CD8-positive, alpha-beta memory T cell (primary cell): ENCODE measurements at regions not wholly inside any gene's neighbourhood (a gene's known extent, or its start where the extent isn't known, plus 50 kb on each side); places are given as distances from the start of the nearest gene placed in this dataset.

Source experiments
- CTCF ChIA-PET: fragments of 350-600 bp; sonication (Branson Sonifier 250); formaldehyde crosslinking; loops from one replicate; lab custom pipeline; 2021; ENCODE audit warnings: antibody characterized with exemption; lab: Charles Lee
- POLR2A ChIA-PET: fragments of 350-600 bp; sonication (Branson Sonifier 250); formaldehyde crosslinking; loops from one replicate; lab custom pipeline; 2021; ENCODE audit warnings: antibody characterized with exemption; lab: Charles Lee
- DNase-seq, 5 donors: peaks; one replicate each; pipeline versions ENCODE4 v3.0.0 to v3.0.0-alpha.2; 2020 to 2022; ENCODE audit warnings: mixed read lengths in 1 of 5
- H3K27ac ChIP-seq: one replicate; pipeline ENCODE4 v1.7.0; 2013; ENCODE audit warnings: low read depth, mild to moderate bottlenecking, low read length, moderate library complexity
- H3K27me3 ChIP-seq: 2 replicates; pipeline ENCODE4 v1.7.0; 2013; ENCODE audit warnings: low read length, mild to moderate bottlenecking; ENCODE audit not compliant: insufficient read depth, poor library complexity, severe bottlenecking
- H3K36me3 ChIP-seq: 2 replicates; pipeline ENCODE4 v1.7.0; 2013; ENCODE audit warnings: mild to moderate bottlenecking, low read length, moderate library complexity; ENCODE audit not compliant: insufficient read depth
- H3K4me1 ChIP-seq: 2 replicates; pipeline ENCODE4 v1.7.0; 2013; ENCODE audit warnings: mild to moderate bottlenecking, low read length, moderate library complexity; ENCODE audit not compliant: insufficient read depth
- H3K4me3 ChIP-seq: 2 replicates; pipeline ENCODE4 v1.7.0; 2013; ENCODE audit warnings: mild to moderate bottlenecking, low read length
- H3K9me3 ChIP-seq: 2 replicates; pipeline ENCODE4 v1.7.0; 2013; ENCODE audit warnings: mild to moderate bottlenecking, low read length
- H3K27ac Mint-ChIP-seq, 8 donors: one replicate each; pipeline ENCODE4 v1.8.0; 2020 to 2021; ENCODE audit warnings: mixed read lengths in 8 of 8, mild to moderate bottlenecking in 6 of 8, inconsistent platforms in 3 of 8, moderate library complexity in 3 of 8
- H3K27me3 Mint-ChIP-seq, 2 donors: one replicate each; pipeline ENCODE4 v1.8.0; 2020 to 2021; ENCODE audit warnings: mixed read lengths in 2 of 2, mild to moderate bottlenecking in 1 of 2, moderate library complexity in 1 of 2
- H3K36me3 Mint-ChIP-seq, 3 donors: one replicate each; pipeline ENCODE4 v1.8.0; 2020 to 2021; ENCODE audit warnings: mixed read lengths in 3 of 3, inconsistent platforms in 1 of 3, mild to moderate bottlenecking in 1 of 3
- H3K4me1 Mint-ChIP-seq, 3 donors: one replicate each; pipeline ENCODE4 v1.8.0; 2020 to 2021; ENCODE audit warnings: mixed read lengths in 3 of 3, inconsistent platforms in 1 of 3, mild to moderate bottlenecking in 1 of 3
- H3K4me3 Mint-ChIP-seq, 7 donors: one replicate each; pipeline ENCODE4 v1.8.0; 2020 to 2021; ENCODE audit warnings: mixed read lengths in 7 of 7, mild to moderate bottlenecking in 6 of 7, moderate library complexity in 4 of 7, inconsistent platforms in 2 of 7
- H3K9me3 Mint-ChIP-seq, 5 donors: one replicate each; pipeline ENCODE4 v1.8.0; 2020 to 2022; ENCODE audit warnings: mixed read lengths in 5 of 5, mild to moderate bottlenecking in 3 of 5, moderate library complexity in 2 of 5, inconsistent platforms in 1 of 5

DNA sequence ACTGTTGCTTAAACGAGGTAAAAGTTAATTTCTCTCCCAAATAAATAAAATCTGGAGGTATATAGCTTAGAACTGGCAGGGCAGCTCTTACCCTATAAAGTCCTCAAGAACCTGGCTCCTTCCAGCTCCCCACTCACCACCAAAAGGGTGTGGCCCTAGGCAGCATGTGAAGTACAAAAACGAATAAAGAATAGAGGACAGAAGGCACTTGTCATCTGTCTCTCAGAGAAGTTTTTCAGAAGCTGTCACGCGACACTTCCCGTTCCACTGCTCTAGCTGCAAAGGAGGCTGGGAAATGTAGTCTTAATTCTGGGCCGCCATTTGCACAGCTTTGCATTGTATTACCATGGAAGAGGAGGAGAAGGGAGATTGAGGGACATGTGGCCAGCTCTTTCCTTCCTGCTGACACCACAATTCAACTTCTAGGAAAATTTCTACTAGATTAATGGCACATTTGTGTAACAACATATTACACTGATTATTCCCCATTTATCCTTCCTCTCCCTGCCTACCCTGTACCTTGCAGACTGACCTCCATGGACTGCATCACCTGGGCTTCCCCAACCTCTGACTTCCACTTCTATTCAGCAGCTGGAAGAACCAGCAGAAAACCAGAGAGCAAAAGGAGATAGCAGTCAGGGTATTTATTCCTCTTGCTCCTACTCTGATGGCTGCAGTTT is 62.2 kb downstream of the CCDC71L start:
- no peak overlapping the region for H3K4me3 ChIP-seq
- no peaks in the 10 kb centered on the region for H3K36me3 Mint-ChIP-seq

DNA sequence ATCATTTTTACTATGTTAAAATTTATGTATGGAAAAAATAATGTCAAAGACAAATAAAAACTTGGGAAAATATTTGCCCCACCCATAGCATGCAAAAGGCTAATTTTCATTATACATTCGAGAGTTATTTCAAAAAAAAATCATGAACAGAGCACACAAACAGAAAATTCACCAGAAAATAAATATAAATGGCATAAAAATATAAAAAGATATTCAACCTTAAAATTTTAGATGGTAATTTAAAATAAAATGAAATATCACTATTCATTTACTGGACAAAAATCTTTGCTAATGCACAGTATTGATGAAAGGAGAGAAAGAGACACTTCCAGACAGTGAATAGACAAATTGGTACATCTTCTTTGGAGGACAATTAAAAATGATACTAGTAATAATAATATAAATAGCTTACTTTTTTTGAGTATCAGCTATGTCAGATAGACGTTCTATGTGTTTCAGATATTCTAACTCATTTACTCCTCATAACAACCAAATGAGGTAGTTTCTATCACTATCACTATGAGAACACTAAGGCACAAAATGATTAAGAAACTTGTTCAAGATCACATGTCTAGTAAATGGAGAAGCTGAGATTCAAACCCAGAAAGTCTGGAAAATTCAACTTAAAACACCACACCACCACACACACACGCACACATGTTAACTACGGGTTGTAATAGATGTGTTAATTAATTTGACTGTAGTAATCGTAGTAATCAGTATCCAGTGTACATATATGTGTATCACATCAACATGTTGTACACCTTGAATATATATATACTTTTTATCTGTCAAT is 63.0 kb downstream of the CCDC71L start:
- no peak overlapping the region for H3K27ac ChIP-seq
- Mint-ChIP-seq H3K27me3 (peaks cover 4 to 11% of the 10 kb centered on the region in 2 donors), H3K4me1 (peaks cover 5 to 8% (median 6%) of the 10 kb centered on the region in 3 donors), H3K27ac (no peak overlapping the region), H3K9me3 (no peaks in the 10 kb centered on the region), H3K4me3 (no peak overlapping the region), H3K36me3 (no peaks in the 10 kb centered on the region)
- ChIA-PET POLR2A (interaction anchor here (1.1 kb wide), 1 partner anchor 63 kb away, joined by 5 read pairs; the partner anchor contains the start of gene CCDC71L), CTCF (no interaction called here)
- no peaks in the 10 kb centered on the region for H3K27me3 ChIP-seq
- peaks cover 13% of the 10 kb centered on the region for H3K4me1 ChIP-seq
- DNase-seq: no peak
- no peak overlapping the region for H3K4me3 ChIP-seq
- H3K36me3 ChIP-seq: no peaks in the 10 kb centered on the region
- H3K9me3 ChIP-seq: no peaks in the 10 kb centered on the region

More for the DNA sequence above, 62.2 kb downstream of the CCDC71L start:
- Mint-ChIP-seq H3K27ac (peak overlapping the region in 5 of 8 donors; percentile 12 to 64 (median 26)), H3K27me3 (peaks cover 4 to 8% of the 10 kb centered on the region in 2 donors), H3K9me3 (no peaks in the 10 kb centered on the region), H3K4me3 (peak overlapping the region; percentile 11 to 71 (median 51)), H3K4me1 (peaks cover 5 to 8% (median 6%) of the 10 kb centered on the region in 3 donors)
- H3K27ac ChIP-seq: no peak overlapping the region
- H3K4me1 ChIP-seq: peaks cover 13% of the 10 kb centered on the region
- no peaks in the 10 kb centered on the region for H3K36me3 ChIP-seq
- ChIA-PET CTCF (interaction anchor here (0.7 to 1.2 kb wide), 2 partner anchors 62 to 422 kb away, joined by 3 to 4 read pairs; partner anchors contain the start of gene CCDC71L), POLR2A (interaction anchor here (1.1 kb wide), 1 partner anchor 62 kb away, joined by 5 read pairs; the partner anchor contains the start of gene CCDC71L)
- no peaks in the 10 kb centered on the region for H3K27me3 ChIP-seq
- no peaks in the 10 kb centered on the region for H3K9me3 ChIP-seq
- DNase-seq: peak; percentile 22 to 71 (median 60)

- CTCF ChIA-PET: no interaction called here
- H3K36me3 ChIP-seq: no peaks in the 10 kb centered on the region
- no peak overlapping the region for H3K27ac ChIP-seq
- Mint-ChIP-seq H3K36me3 (no peaks in the 10 kb centered on the region), H3K27me3 (peaks cover 4 to 12% of the 10 kb centered on the region in 2 donors), H3K27ac (no peak overlapping the region), H3K9me3 (no peaks in the 10 kb centered on the region), H3K4me3 (no peak overlapping the region), H3K4me1 (peaks cover 5 to 8% (median 6%) of the 10 kb centered on the region in 3 donors)
- H3K4me1 ChIP-seq: peaks cover 13% of the 10 kb centered on the region
- no peaks in the 10 kb centered on the region for H3K9me3 ChIP-seq
- H3K4me3 ChIP-seq: no peak overlapping the region
- no peak for DNase-seq
- H3K27me3 ChIP-seq: no peaks in the 10 kb centered on the region
- POLR2A ChIA-PET: no interaction called here
These were observed 63.9 kb downstream of the CCDC71L start for GRCh38 chr7:106597014-106597413.

DNA sequence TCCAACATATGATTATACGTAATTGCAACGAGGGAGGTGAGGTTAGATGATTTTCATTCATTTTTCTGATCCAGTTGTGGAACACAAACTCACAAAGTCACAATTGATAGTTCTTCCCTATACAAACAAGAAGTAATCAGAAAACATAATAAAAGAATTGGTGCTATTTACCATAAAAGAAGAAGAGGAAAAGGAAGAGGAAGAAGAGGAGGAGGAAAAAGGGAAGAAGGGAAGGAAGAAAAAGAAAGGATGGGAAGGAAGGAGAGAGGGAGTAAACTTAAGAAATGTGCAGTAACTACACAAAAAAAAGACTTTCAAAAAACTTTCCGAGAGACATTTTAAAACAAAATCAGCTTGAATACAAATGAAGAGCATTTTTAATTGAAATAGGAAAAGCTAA is 65.0 kb downstream of the CCDC71L start:
- Histone ChIP-seq H3K9me3 (no peaks in the 10 kb centered on the region), H3K4me3 (no peak overlapping the region), H3K4me1 (peaks cover 13% of the 10 kb centered on the region), H3K27me3 (no peaks in the 10 kb centered on the region), H3K27ac (no peak overlapping the region), H3K36me3 (no peaks in the 10 kb centered on the region)
- Mint-ChIP-seq H3K4me1 (peaks cover 5 to 8% (median 6%) of the 10 kb centered on the region in 3 donors), H3K9me3 (no peaks in the 10 kb centered on the region), H3K4me3 (no peak overlapping the region), H3K27me3 (peaks cover 7 to 17% of the 10 kb centered on the region in 2 donors), H3K27ac (no peak overlapping the region), H3K36me3 (no peaks in the 10 kb centered on the region)
- DNase-seq: no peak
- POLR2A ChIA-PET: no interaction called here
- CTCF ChIA-PET: no interaction called here

DNA sequence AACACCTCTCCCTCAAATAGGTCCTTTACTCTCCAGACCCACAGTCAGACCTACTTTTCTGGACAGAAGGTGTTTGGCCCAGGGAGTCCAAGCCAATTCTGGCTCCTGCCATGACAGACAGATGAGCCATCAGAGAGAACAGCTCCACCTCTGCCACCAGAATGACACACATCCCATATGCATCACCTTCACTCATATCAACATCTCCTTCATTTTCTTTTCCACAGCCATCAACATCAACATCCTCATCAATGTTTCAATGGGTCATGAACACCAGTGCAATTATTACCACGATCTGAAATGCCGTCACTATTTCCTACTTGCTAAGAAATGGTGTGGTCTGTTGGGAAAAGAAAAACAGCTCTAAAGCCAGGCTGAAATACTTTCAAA is 67.9 kb downstream of the CCDC71L start:
- H3K27ac ChIP-seq: no peak overlapping the region
- H3K36me3 ChIP-seq: no peaks in the 10 kb centered on the region
- H3K27me3 Mint-ChIP-seq: peaks cover 10 to 35% of the 10 kb centered on the region in 2 donors
- no peaks in the 10 kb centered on the region for H3K4me1 ChIP-seq
- no peak overlapping the region for H3K4me3 ChIP-seq
- ChIA-PET POLR2A (no interaction called here), CTCF (no interaction called here)
- no peaks in the 10 kb centered on the region for H3K9me3 ChIP-seq
- H3K4me3 Mint-ChIP-seq: no peak overlapping the region
- no peaks in the 10 kb centered on the region for H3K27me3 ChIP-seq
- DNase-seq: no peak
- H3K36me3 Mint-ChIP-seq: no peaks in the 10 kb centered on the region
- H3K4me1 Mint-ChIP-seq: no peaks in the 10 kb centered on the region
- H3K27ac Mint-ChIP-seq: no peak overlapping the region
- no peaks in the 10 kb centered on the region for H3K9me3 Mint-ChIP-seq

- Mint-ChIP-seq H3K27ac (no peak overlapping the region), H3K36me3 (no peaks in the 10 kb centered on the region), H3K27me3 (peaks cover 10 to 40% of the 10 kb centered on the region in 2 donors), H3K9me3 (no peaks in the 10 kb centered on the region), H3K4me3 (no peak overlapping the region), H3K4me1 (no peaks in the 10 kb centered on the region)
- H3K4me1 ChIP-seq: no peaks in the 10 kb centered on the region
- CTCF ChIA-PET: no interaction called here
- no peaks in the 10 kb centered on the region for H3K27me3 ChIP-seq
- H3K36me3 ChIP-seq: no peaks in the 10 kb centered on the region
- H3K4me3 ChIP-seq: no peak overlapping the region
- DNase-seq: no peak
- POLR2A ChIA-PET: no interaction called here
- H3K9me3 ChIP-seq: no peaks in the 10 kb centered on the region
- H3K27ac ChIP-seq: no peak overlapping the region
These were observed 68.5 kb downstream of the CCDC71L start for GRCh38 chr7:106592282-106593027.

DNA sequence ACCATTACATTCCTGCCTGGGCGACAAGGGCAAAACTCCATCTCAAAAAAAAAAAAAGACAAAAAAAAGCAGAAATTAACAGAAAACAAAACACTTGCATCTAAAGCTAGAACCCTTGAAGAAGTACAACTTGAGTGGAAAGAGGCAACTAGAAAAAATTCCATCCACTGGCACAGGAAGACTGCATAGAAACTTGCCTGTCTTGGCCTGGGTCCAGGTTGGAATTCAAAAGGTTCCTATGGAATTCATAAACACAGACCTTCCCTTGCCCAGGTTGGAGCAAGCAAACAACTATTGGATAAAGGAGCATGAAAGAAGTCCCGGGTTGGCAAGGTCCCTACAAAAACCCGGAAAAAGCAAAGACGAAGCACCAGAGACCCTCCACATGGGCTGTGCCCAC is 69.8 kb downstream of the CCDC71L start:
- H3K36me3 Mint-ChIP-seq: no peaks in the 10 kb centered on the region

More for the DNA sequence above, 69.8 kb downstream of the CCDC71L start:
- Mint-ChIP-seq H3K9me3 (no peaks in the 10 kb centered on the region), H3K27ac (peak overlapping the region in 1 of 8 donors; percentile 25), H3K4me1 (no peaks in the 10 kb centered on the region), H3K4me3 (no peak overlapping the region), H3K27me3 (peaks cover 16 to 53% of the 10 kb centered on the region in 2 donors)
- CTCF ChIA-PET: no interaction called here
- no peaks in the 10 kb centered on the region for H3K36me3 ChIP-seq
- no peaks in the 10 kb centered on the region for H3K4me1 ChIP-seq
- H3K27ac ChIP-seq: no peak overlapping the region
- DNase-seq: no peak
- H3K9me3 ChIP-seq: no peaks in the 10 kb centered on the region
- no peaks in the 10 kb centered on the region for H3K27me3 ChIP-seq
- POLR2A ChIA-PET: interaction anchor here (0.6 kb wide), 1 partner anchor 32 kb away, joined by 3 read pairs; no protein-coding TSS in a partner anchor
- H3K4me3 ChIP-seq: no peak overlapping the region
